GM12875 (cell line): ENCODE measurements at regions not wholly inside any gene's neighbourhood (a gene's known extent, or its start where the extent isn't known, plus 50 kb on each side); places are given as distances from the start of the nearest gene placed in this dataset.

ENCODE experiments used
- H3K4me3 ChIP-seq: one replicate; pipeline ENCODE4 v1.5.1; 2011; ENCODE audit warnings: low read depth, low read length, control low read depth
- TF ChIP-seq, protein P1 (sequence below): IDR thresholded peaks from 2 replicates; pipeline ENCODE4 v1.5.1; 2011; ENCODE audit warnings: low read depth, mild to moderate bottlenecking, control low read depth, inconsistent platforms, low read length, moderate library complexity, borderline replicate concordance; ENCODE audit not compliant: insufficient read depth

DNA sequence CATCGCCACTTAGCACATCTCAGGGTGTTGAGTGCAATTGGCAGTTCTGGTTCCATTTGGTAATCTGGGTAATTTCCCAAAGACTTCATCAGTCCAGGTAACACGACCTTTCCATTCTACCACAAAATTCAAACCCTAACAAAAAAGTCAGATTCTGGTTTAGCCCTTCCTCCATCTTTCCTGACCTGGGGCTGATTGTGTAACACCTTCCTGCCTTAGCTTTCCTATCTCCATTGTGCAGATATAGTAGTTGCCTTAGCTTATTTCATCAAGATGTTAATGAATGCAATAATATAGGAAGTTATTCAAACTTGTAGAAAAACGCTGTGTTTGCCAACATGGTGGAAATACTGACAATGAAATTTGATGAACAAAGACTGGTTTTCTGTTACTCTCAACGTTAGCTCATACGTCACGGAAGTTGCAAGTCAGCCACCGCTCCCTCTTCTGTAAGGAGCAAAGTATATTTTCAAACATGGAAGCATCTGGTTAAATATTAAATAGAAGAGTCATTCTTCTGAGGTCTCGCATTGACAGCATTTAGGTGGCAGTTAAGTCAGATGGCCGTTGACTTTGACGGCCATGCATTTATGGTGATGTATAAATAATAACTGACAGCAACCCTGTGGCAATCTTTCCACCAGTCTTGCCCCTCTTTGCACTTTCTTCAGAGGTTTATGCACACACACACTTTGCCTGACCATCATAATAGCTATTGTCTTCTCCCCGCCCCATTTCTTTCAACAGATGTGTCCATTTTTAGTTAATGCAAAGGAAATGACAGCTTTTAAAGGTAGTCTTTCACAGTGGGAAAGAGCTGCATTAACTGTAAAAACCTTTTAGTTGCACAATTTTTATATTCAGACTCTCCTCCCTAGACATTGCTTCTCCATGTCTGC lies 205.1 kb upstream of the BMPER start:
- H3K4me3 ChIP-seq = no peak overlapping the region
- TF ChIP-seq, protein P1, sequence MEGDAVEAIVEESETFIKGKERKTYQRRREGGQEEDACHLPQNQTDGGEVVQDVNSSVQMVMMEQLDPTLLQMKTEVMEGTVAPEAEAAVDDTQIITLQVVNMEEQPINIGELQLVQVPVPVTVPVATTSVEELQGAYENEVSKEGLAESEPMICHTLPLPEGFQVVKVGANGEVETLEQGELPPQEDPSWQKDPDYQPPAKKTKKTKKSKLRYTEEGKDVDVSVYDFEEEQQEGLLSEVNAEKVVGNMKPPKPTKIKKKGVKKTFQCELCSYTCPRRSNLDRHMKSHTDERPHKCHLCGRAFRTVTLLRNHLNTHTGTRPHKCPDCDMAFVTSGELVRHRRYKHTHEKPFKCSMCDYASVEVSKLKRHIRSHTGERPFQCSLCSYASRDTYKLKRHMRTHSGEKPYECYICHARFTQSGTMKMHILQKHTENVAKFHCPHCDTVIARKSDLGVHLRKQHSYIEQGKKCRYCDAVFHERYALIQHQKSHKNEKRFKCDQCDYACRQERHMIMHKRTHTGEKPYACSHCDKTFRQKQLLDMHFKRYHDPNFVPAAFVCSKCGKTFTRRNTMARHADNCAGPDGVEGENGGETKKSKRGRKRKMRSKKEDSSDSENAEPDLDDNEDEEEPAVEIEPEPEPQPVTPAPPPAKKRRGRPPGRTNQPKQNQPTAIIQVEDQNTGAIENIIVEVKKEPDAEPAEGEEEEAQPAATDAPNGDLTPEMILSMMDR = no peak

DNA sequence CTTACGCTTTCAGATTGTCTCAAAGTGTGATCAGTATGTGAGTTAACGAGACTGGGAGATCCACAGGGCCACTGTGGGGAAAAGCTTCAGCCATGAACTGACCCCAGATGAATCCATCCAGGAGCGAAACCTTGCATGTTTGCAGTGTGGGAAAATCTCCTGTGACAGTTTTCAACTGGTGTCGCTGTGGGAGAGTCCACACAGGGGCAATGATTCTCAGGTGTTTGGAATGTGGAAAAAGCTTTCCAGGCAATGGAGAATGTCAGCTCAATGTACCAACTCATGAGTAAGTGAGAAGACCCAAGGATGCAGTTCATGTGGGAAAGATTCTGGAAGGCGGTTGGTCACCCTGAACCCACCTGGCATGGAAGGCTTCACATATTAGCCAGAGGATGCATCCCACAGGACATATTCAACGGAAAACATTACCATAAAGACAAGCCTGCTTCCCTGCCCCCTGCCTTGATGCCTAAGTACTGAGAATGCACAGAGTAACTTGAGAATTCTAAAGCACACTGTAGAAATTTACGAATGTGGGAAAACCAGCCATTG lies 204.1 kb upstream of the BMPER start:
- H3K4me3 ChIP-seq = no peak overlapping the region
- TF ChIP-seq, protein P1 = no peak

DNA sequence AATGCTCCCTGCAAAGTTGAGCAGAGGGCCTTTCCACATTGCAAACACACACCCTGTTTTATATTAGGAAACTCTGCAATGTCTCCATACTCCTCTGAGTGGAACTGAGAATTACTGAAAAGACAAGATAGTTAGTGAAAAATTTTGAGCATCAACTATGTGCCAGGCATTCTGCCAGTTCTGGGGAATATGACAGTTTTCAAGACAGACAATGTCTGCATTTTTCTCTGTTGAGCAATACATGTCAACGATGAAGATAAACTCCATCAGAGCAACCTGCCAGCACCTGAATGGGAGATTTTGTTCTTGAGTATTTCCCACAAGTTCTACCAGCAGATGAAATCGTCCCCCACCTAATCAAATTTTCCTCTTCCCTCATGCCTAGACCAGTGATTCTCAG lies 203.4 kb upstream of the BMPER start:
- TF ChIP-seq, protein P1 = no peak

DNA sequence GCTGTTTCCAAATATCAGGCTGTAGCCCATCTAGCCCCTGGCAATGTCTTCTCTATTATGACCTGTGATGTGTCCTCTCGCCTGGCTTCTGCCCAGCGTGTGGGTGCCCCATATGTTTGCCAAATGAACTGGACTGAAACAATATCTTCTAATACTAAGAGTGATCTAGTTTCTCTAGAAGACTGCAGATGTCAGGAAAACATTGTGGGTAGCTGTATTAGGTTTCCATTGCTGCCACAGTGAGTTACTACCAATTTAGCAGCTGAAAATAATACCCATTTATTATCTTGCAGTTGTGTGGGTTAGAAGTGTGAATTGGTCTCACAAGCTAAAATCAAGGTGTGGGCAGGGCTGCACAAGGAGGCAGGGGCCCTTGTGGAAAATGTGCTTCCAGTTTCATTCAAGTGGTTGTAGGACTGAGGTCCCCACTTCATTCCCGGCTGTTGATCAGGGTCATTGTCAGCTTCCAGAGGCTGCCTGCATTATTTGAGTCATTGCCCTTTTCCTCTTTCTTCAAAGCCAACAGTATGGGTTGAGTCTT lies 202.8 kb upstream of the BMPER start:
- no peak overlapping the region for H3K4me3 ChIP-seq
- TF ChIP-seq, protein P1 = no peak

More for the DNA sequence above, 203.4 kb upstream of the BMPER start:
- H3K4me3 ChIP-seq = no peak overlapping the region

DNA sequence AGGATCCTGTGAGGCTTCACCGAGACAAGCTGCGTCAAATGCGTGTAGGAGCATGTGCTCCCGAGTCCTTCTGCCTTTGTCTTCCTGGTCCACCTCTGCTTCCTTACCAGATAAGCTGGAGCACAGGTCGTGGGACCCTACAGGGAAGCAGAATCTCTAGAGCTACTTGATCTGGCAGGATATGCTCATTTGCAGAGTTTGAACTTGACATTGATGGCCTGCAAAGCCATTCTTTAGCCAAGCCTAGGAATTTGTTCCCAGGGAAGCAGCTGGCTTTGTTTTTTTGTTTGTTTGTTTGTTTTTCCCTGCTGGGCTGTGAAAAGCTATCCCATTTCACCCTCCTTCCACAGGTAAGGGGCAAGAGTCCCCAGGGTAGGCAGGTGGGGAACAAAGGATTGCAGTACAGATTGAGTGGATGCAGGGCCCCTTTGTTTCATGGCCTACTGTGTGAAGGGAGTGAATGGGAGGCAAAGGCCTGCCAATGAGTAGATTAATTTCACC lies 200.0 kb upstream of the BMPER start:
- TF ChIP-seq, protein P1 = no peak

DNA sequence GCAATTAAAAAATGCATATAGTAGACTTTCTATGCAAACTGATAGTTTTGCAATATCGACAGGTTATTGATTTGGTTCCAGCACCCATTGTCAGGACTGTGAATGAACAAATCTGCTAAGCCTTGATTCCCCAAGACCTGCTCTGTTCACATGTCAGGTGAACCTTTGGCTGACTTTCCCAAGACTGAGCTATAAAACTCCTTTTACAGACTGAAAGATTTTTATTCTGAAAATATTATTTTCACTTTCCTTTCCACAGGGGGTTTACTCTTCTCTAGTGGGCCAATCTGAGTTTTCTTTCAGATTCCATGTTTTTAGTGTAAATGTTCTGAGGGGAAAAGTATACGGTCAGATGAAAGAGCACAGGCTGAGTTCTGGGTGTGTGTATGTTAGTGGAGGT lies 199.2 kb upstream of the BMPER start:
- TF ChIP-seq, protein P1 = no peak

More for the DNA sequence above, 200.0 kb upstream of the BMPER start:
- no peak overlapping the region for H3K4me3 ChIP-seq

More for the DNA sequence above, 199.2 kb upstream of the BMPER start:
- no peak overlapping the region for H3K4me3 ChIP-seq
